ENCODE measurements at regions not wholly inside any gene's neighbourhood (a gene's known extent, or its start where the extent isn't known, plus 50 kb on each side); places are given as distances from the start of the nearest gene placed in this dataset.
"Not testable (repeated sequence)": the region's sequence is repeated elsewhere in the genome, so short reads cannot be mapped to it uniquely, and the experiment has no call there.

DNA sequence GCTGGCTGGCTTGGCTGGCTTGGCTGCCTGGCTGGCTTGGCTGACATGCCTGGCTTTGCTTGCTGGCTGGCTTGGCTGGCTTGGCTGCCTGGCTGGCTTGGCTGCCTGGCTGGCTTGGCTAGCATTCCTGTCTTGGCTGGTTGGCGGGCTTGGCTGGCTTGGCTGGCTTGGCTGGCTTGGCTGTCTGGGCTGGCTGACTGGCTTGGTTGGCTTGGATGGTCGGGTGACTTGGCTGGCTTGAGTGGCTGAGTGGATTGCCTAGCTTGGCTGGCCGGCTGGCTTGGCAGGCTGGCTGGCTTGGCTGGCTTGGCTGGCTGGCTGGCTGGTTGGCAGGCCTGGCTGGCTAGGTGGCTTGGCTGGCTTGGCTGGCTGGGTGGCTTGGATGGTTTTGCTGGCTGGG lies 2832.3 kb downstream of the RPIA start:
- H3K27ac Mint-ChIP-seq; H3K9me3 Mint-ChIP-seq; DNase-seq (ENCODE audit: low spot score); H3K4me3 Mint-ChIP-seq; H3K36me3 Mint-ChIP-seq (ENCODE audit: low read depth); H3K4me1 Mint-ChIP-seq (ENCODE audit: low read depth); H3K27me3 Mint-ChIP-seq (ENCODE audit: low read depth): not testable (repeated sequence)

DNA sequence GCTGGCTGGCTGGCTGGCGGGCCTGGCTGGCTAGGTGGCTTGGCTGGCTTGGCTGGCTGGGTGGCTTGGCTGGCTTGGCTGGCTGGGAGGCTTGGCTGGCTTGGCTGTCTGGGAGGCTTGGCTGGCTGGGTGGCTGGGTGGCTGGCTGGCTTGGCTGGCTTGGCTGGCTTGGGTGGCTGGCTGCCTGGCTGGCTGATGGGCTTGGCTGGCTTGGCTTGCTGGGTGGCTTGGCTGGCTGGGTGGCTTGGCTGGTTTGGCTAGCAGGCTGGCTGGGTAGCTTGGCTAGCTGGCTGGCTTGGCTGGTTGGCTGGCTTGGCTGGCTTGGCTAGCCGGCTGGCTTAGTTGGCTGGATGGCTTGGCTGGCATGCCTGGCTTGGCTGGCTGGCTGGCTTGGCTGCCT lies 2834.1 kb downstream of the RPIA start:
- not testable (repeated sequence) for H3K9me3 Mint-ChIP-seq

DNA sequence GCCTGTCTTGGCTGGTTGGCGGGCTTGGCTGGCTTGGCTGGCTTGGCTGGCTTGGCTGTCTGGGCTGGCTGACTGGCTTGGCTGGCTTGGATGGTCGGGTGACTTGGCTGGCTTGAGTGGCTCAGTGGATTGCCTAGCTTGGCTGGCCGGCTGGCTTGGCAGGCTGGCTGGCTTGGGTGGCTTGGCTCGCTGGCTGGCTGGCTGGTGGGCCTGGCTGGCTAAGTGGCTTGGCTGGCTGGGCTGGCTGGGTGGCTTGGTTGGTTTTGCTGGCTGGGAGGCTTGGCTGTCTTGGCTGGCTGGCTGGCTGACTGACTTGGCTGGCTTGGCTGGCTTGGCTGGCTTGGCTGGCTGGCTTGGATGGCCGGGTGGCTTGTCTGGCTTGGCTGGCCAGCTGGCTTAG lies 2834.6 kb downstream of the RPIA start:
- not testable (repeated sequence) for H3K36me3 Mint-ChIP-seq (ENCODE audit: low read depth)

More for the DNA sequence above, 2834.1 kb downstream of the RPIA start:
- H3K4me3 Mint-ChIP-seq; H3K4me1 Mint-ChIP-seq (ENCODE audit: low read depth); H3K27me3 Mint-ChIP-seq (ENCODE audit: low read depth); DNase-seq (ENCODE audit: low spot score); H3K36me3 Mint-ChIP-seq (ENCODE audit: low read depth); H3K27ac Mint-ChIP-seq: not testable (repeated sequence)

DNA sequence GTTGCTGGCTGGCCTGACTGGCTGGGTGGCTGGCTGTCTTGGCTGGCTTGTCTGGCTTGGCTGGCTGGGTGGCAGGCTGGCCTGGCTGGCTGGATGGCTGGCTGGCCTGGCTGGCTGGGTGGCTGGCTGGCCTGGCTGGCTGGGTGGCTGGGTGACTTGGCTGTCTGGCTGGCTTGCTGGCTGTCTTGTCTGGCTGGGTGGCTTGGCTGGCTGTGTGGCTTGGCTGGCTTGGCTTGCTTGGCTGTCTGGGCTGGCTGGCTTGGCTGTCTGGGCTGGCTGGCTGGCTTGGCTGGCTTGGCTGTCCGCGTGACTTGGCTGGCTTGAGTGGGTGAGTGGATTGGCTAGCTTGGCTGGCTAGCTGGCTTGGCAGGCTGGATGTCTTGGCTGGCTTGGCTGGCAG lies 2835.6 kb downstream of the RPIA start:
- H3K4me1 Mint-ChIP-seq (ENCODE audit: low read depth); H3K9me3 Mint-ChIP-seq; H3K4me3 Mint-ChIP-seq; H3K27me3 Mint-ChIP-seq (ENCODE audit: low read depth); H3K36me3 Mint-ChIP-seq (ENCODE audit: low read depth); H3K27ac Mint-ChIP-seq; DNase-seq (ENCODE audit: low spot score): not testable (repeated sequence)

More for the DNA sequence above, 2834.6 kb downstream of the RPIA start:
- not testable (repeated sequence) for H3K9me3 Mint-ChIP-seq; DNase-seq (ENCODE audit: low spot score); H3K4me1 Mint-ChIP-seq (ENCODE audit: low read depth); H3K4me3 Mint-ChIP-seq; H3K27me3 Mint-ChIP-seq (ENCODE audit: low read depth); H3K27ac Mint-ChIP-seq

DNA sequence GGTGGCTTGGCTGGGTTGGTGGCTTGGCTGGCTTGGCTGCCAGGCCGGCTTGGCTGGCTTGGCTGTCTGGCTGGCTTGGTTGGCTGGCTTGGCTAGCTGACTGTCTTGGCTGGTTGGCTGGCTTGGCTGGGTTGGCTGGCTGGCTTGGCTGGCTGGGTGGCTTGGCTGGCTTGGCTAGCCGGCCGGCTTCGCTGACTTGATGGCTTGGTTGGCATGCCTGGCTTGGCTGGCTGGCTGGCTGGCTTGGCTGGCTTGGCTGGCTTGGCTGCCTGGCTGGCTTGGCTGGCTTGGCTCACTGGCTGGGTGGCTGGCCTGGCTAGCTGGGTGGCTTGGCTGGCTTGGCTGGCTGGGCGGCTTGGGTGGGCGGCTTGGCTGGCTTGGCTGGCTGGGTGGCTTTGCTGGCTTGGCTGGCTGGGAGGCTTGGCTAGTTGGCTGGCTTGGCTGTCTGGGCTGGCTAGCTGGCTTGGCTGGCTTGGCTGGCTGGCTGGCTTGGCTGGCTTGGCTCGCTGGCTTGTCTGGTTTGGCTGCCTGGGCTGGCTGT lies 2836.1 kb downstream of the RPIA start:
- not testable (repeated sequence) for DNase-seq (ENCODE audit: low spot score); H3K27me3 Mint-ChIP-seq (ENCODE audit: low read depth); H3K4me1 Mint-ChIP-seq (ENCODE audit: low read depth); H3K36me3 Mint-ChIP-seq (ENCODE audit: low read depth); H3K27ac Mint-ChIP-seq; H3K4me3 Mint-ChIP-seq; H3K9me3 Mint-ChIP-seq

DNA sequence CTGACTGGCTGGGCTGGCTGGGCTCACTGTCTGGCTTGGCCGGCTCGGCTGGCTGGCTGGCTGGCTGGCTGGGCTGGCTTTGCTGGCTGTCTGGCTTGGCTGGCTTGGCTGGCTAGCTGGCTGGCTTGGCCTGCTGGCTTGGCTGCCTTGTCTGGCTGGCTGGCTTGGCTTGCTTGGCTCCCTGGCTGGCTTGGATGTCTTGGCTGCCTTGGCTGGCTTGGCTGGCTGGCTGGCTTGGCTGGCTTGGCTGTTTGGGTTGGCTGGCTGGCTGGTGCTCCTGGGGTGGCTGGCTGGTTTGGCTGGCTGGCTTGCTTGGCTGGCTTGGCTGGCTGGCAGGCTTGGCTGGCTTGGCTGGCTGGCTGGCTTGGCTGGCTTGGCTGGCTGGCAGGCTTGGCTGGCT lies 2836.9 kb downstream of the RPIA start:
- H3K36me3 Mint-ChIP-seq (ENCODE audit: low read depth); H3K4me3 Mint-ChIP-seq: not testable (repeated sequence)

DNA sequence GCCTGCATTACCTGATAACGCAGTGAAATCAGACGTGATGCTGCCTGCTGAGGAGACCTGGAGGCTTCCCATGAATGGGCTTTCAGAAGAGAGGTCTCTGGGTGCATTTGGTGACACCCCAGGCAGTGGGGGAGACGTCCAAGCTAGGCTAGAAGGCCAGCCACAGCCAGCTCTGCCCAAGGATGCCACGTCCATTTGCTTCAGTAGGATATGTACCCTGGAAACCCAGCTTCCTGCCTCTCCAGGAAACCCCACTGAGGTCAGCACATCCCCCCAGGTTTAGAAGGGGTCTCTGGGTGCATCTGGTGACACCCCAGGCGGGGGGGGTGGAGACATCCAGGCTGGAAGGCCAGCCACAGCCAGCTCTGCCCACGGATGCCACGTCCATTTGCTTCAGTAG lies 2844.6 kb downstream of the RPIA start:
- not testable (repeated sequence) for H3K4me3 Mint-ChIP-seq; DNase-seq (ENCODE audit: low spot score); H3K4me1 Mint-ChIP-seq (ENCODE audit: low read depth); H3K27me3 Mint-ChIP-seq (ENCODE audit: low read depth); H3K36me3 Mint-ChIP-seq (ENCODE audit: low read depth); H3K9me3 Mint-ChIP-seq; H3K27ac Mint-ChIP-seq

More for the DNA sequence above, 2836.9 kb downstream of the RPIA start:
- not testable (repeated sequence) for H3K9me3 Mint-ChIP-seq; H3K4me1 Mint-ChIP-seq (ENCODE audit: low read depth); H3K27ac Mint-ChIP-seq; DNase-seq (ENCODE audit: low spot score); H3K27me3 Mint-ChIP-seq (ENCODE audit: low read depth)

DNA sequence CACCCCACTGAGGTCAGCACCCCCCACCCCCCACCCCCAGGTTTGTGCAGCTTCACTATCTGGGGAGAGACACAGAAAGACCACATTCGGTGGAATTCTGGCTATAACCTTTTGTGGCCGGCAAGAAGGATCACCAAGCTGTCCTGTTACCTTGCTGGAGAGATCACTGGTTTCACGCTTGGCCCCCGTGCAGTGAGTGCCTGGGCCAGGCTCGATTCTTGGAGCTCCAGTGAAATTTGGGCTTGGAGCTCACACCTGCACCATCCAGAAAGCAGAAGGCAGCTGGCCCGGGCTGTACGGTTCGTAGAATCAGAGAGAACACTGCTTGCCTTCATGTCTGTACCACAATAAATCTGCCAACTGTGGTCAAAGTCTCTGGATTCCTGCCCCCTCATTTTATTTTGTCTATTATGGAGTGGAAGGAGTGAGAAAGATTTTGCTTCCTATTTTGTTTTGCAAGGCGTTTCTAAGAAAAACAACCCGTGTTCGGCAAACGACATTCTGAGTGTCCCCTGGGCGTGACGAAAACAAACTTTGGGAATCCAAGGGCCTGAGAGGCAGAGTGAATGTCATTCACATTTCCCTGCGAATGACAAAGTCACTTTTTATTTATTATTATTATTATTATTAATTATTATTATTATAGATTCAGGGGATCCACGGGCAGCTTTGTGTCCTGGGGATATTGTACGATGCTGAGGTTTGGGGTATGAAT lies 2845.2 kb downstream of the RPIA start:
- H3K9me3 Mint-ChIP-seq; H3K4me1 Mint-ChIP-seq (ENCODE audit: low read depth): not testable (repeated sequence)

DNA sequence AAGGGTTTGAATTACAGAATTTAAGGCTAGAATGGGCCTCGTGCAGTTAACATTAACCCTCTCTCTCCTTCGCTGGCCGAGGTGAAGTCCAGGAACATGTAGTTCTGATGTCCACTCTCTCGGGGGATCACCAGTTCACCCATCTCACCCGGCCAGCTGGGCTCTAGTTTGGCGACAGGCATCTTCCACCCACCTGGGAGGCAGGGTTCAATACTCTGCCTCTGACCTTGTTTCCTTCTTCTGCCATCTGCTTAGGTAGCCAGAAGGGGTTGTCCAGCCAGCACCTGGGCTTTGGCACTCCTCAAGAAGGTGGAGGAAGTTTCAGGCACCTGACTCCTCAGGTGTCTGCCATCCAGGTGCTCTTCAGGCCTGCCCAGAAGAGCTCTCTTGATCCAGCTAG lies 2857.8 kb downstream of the RPIA start:
- not testable (repeated sequence) for H3K27me3 Mint-ChIP-seq (ENCODE audit: low read depth); H3K27ac Mint-ChIP-seq; H3K36me3 Mint-ChIP-seq (ENCODE audit: low read depth); H3K9me3 Mint-ChIP-seq; H3K4me1 Mint-ChIP-seq (ENCODE audit: low read depth); H3K4me3 Mint-ChIP-seq; DNase-seq (ENCODE audit: low spot score)

More for the DNA sequence above, 2845.2 kb downstream of the RPIA start:
- not testable (repeated sequence) for H3K27me3 Mint-ChIP-seq (ENCODE audit: low read depth); H3K4me3 Mint-ChIP-seq; H3K36me3 Mint-ChIP-seq (ENCODE audit: low read depth); H3K27ac Mint-ChIP-seq; DNase-seq (ENCODE audit: low spot score)

DNA sequence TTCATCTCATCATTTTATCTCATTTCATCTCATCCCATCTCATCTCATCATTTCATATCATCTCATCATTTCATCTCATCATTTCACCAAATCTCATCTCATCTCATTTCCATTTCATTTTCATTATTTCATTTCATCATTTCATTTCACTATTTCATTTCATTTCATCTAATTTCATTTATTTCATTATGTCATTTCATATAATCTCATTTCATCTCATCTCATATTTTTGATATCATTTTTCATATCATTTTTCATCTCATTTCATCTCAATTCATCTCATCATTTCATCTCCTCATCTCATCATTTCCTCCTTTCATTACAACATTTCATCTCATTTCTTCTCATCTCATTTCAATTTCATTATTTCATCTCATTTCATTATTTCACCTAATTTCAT lies 2866.8 kb downstream of the RPIA start:
- not testable (repeated sequence) for H3K27ac Mint-ChIP-seq; H3K4me1 Mint-ChIP-seq (ENCODE audit: low read depth); H3K36me3 Mint-ChIP-seq (ENCODE audit: low read depth); H3K4me3 Mint-ChIP-seq; DNase-seq (ENCODE audit: low spot score); H3K27me3 Mint-ChIP-seq (ENCODE audit: low read depth)
- H3K9me3 Mint-ChIP-seq: peaks cover 18% of the 10 kb centered on the region

DNA sequence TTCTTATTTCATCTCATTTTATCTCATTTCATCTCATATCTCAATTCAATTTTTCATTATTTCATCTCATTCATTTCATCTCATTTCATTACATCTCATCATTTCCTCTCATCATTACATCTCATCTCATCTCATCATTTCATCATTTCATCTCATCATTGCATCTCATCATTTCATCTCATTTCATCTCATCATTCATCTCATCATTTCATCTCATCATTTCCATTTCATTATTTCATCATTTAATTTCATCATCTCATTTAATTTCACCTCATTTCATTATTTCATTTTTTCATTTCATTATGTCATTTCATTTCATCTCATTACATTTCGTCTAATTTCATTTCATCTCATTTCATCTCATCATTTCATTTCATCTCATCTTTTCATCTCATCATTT lies 2867.8 kb downstream of the RPIA start:
- not testable (repeated sequence) for DNase-seq (ENCODE audit: low spot score); H3K27me3 Mint-ChIP-seq (ENCODE audit: low read depth); H3K27ac Mint-ChIP-seq; H3K4me1 Mint-ChIP-seq (ENCODE audit: low read depth); H3K36me3 Mint-ChIP-seq (ENCODE audit: low read depth); H3K4me3 Mint-ChIP-seq
- H3K9me3 Mint-ChIP-seq: peaks cover 18% of the 10 kb centered on the region

DNA sequence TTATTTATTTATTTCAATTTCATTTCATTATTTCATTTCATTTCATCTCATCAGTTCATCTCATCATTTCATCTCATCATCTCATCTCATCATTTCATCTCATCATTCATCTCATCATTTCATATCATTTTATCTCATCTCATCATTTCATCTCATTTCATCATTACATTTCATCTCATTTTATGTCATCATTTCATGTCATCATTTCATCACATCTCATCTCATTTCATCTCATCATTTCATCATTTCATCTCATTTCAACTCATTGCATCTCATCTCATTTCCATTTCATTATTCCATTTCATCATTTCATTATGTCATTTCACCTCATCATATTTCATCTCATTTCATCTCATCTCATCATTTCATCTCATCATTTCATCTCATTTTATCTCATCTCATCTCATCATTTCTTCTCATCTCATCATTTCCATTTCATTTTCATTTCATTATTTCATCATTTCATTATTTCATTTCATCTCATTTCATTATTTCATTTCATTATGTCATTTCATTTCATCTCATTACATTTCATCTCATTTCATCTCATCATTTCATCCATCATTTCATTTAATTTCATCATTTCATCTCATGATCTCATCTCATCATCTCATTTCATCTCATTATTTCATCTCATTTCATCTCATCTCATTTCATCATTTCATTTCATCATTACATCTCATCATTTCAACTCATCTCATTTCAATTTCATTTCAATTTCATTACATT lies 2868.6 kb downstream of the RPIA start:
- not testable (repeated sequence) for H3K27ac Mint-ChIP-seq; H3K27me3 Mint-ChIP-seq (ENCODE audit: low read depth); H3K4me1 Mint-ChIP-seq (ENCODE audit: low read depth); H3K4me3 Mint-ChIP-seq; DNase-seq (ENCODE audit: low spot score); H3K36me3 Mint-ChIP-seq (ENCODE audit: low read depth)
- peaks cover 18% of the 10 kb centered on the region for H3K9me3 Mint-ChIP-seq

DNA sequence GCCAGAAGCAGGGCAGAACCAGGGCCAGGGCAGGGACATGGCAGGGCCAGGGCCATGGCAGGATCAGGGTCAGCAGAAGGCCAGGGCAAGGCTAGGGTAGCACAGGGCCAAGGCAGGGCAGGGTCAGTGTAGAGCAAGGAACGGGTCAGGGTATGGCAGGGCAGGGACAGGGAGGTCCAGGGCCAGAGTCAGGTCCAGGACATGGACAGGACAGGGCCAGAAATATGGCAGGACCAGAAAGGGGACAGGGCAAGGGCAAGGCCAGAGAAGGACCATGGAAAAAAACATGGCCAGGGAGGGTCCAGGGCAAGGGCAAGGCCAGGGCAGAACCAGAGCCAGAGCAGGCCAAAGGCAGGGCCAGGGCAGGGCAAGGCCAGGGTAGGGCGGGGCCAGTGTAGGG lies 2870.7 kb downstream of the RPIA start:
- H3K27me3 Mint-ChIP-seq (ENCODE audit: low read depth); DNase-seq (ENCODE audit: low spot score); H3K4me3 Mint-ChIP-seq; H3K4me1 Mint-ChIP-seq (ENCODE audit: low read depth); H3K36me3 Mint-ChIP-seq (ENCODE audit: low read depth); H3K27ac Mint-ChIP-seq: not testable (repeated sequence)
- H3K9me3 Mint-ChIP-seq: peaks cover 18% of the 10 kb centered on the region

DNA sequence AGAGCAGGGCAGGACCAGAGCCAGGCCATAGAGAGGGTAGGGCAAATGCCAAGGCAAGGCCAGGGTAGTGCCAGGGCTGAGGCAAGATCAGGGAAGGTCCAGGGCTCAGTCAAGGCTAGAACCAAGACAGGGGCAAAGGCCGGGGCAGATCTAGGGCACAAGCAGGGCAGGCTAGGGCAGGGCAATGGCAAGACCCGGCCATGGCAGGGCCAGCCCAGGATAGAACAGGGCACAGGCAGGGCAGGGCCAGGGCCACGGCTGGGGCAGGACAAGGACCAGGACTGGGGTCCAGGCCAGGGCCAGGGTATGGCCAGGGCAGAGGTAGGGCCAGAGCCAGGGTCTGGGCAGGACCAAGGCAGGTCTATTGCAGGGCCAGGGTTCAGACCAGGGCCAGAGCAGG lies 2873.2 kb downstream of the RPIA start:
- not testable (repeated sequence) for DNase-seq (ENCODE audit: low spot score); H3K4me1 Mint-ChIP-seq (ENCODE audit: low read depth); H3K27ac Mint-ChIP-seq; H3K4me3 Mint-ChIP-seq; H3K36me3 Mint-ChIP-seq (ENCODE audit: low read depth); H3K27me3 Mint-ChIP-seq (ENCODE audit: low read depth)
- H3K9me3 Mint-ChIP-seq: peaks cover 13% of the 10 kb centered on the region
